Esophagus squamous epithelium (tissue), 4 donors: ENCODE measurements at regions not wholly inside any gene's neighbourhood (a gene's known extent, or its start where the extent isn't known, plus 50 kb on each side); places are given as distances from the start of the nearest gene placed in this dataset.

Source experiments
- POLR2A ChIP-seq, 4 donors: fragments of 450-650 bp; IDR thresholded peaks; one replicate each; pipeline ENCODE4 v1.6.1; 2017; ENCODE audit warnings: antibody characterized with exemption in 4 of 4, mild to moderate bottlenecking in 4 of 4, moderate library complexity in 3 of 4
- TF ChIP-seq, protein P1 (sequence below), 6 experiments: fragments of 450-650 bp in 4 of 6; fragments of 200-600 bp in 2 of 6; sonication (generic) in 2 of 6; IDR thresholded peaks; one replicate each; pipeline ENCODE4 v1.5.1; 2016 to 2019; ENCODE audit warnings: antibody characterized with exemption in 6 of 6, mild to moderate bottlenecking in 4 of 6, moderate library complexity in 4 of 6

- no peak for TF ChIP-seq POLR2A (IDR thresholded peaks at IDR 0.05)
- TF ChIP-seq, protein P1, sequence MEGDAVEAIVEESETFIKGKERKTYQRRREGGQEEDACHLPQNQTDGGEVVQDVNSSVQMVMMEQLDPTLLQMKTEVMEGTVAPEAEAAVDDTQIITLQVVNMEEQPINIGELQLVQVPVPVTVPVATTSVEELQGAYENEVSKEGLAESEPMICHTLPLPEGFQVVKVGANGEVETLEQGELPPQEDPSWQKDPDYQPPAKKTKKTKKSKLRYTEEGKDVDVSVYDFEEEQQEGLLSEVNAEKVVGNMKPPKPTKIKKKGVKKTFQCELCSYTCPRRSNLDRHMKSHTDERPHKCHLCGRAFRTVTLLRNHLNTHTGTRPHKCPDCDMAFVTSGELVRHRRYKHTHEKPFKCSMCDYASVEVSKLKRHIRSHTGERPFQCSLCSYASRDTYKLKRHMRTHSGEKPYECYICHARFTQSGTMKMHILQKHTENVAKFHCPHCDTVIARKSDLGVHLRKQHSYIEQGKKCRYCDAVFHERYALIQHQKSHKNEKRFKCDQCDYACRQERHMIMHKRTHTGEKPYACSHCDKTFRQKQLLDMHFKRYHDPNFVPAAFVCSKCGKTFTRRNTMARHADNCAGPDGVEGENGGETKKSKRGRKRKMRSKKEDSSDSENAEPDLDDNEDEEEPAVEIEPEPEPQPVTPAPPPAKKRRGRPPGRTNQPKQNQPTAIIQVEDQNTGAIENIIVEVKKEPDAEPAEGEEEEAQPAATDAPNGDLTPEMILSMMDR (IDR thresholded peaks at IDR 0.05) = no peak
Observed at GRCh38 chr9:19675492-19675891, 113.3 kb downstream of the SLC24A2 start.
